H1 (cell line): ENCODE measurements at regions not wholly inside any gene's neighbourhood (a gene's known extent, or its start where the extent isn't known, plus 50 kb on each side); places are given as distances from the start of the nearest gene placed in this dataset.

Experiments used
- ASH2L ChIP-seq: fragments of 200-600, 300-600 bp; sonication (generic); IDR thresholded peaks from one replicate; pipeline ENCODE4 v1.7.1; 2017; ENCODE audit warnings: low read length
- BACH1 ChIP-seq: IDR thresholded peaks from 2 replicates; pipeline ENCODE4 v1.6.1; 2012; ENCODE audit warnings: low read length, improper control_type of control experiment
- CBX8 ChIP-seq: fragments of 300-800, 300-1000 bp; sonication (generic); IDR thresholded peaks from 2 replicates; pipeline ENCODE4 v1.7.1; 2016; ENCODE audit warnings: low read depth, low read length, borderline replicate concordance
- EGR1 ChIP-seq: IDR thresholded peaks from 2 replicates; pipeline ENCODE4 v1.6.1; 2011; ENCODE audit warnings: low read depth, low read length, borderline replicate concordance
- JUND ChIP-seq: IDR thresholded peaks from 2 replicates; pipeline ENCODE4 v1.6.1; 2011; ENCODE audit warnings: mild to moderate bottlenecking, improper control_type of control experiment, low read length
- SIX5 ChIP-seq: IDR thresholded peaks from 2 replicates; pipeline ENCODE4 v1.6.1; 2011; ENCODE audit warnings: mild to moderate bottlenecking, low read depth, low read length

- no peak for TF ChIP-seq ASH2L
- TF ChIP-seq JUND: no peak
- no peak for TF ChIP-seq CBX8
- no peak for TF ChIP-seq SIX5
- no peak for TF ChIP-seq EGR1
- TF ChIP-seq BACH1: no peak
- TF ChIP-seq, all 59 proteins: peak for 0
These were observed 360.5 kb downstream of the ZNF674 start (continued) for GRCh38 chrX:46184749-46185148.
